SK-N-MC (cell line): ENCODE measurements at regions not wholly inside any gene's neighbourhood (a gene's known extent, or its start where the extent isn't known, plus 50 kb on each side); places are given as distances from the start of the nearest gene placed in this dataset.

Experiments
- EZH2 ChIP-seq: fragments of 200-600 bp; sonication (generic); IDR thresholded peaks from one replicate; pipeline ENCODE4 v1.6.1; 2017; ENCODE audit warnings: antibody characterized with exemption
- FOXP2 ChIP-seq: optimal IDR thresholded peaks from 2 replicates; pipeline ENCODE3; 2011; ENCODE audit warnings: mild to moderate bottlenecking, moderate library complexity; ENCODE audit not compliant: insufficient read depth; ENCODE audit errors: extremely low read length, control extremely low read depth
- POLR2AphosphoS5 ChIP-seq: IDR thresholded peaks from 2 replicates; pipeline ENCODE4 v1.6.1; 2012; ENCODE audit warnings: mild to moderate bottlenecking, low read depth, low read length, borderline replicate concordance

- TF ChIP-seq EZH2 (no peak), POLR2AphosphoS5 (no peak), FOXP2 (no peak)
These were observed 149.0 kb upstream of the GRAMD2B start for GRCh38 chr5:126274076-126274762.
